Endothelial cell of umbilical vein (primary cell): ENCODE measurements at regions not wholly inside any gene's neighbourhood (a gene's known extent, or its start where the extent isn't known, plus 50 kb on each side); places are given as distances from the start of the nearest gene placed in this dataset.

ENCODE experiments used
- BruUV-seq: library from RNA; stranded (reverse); fragments of 400-500 nt; replicated peaks from 2 replicates; lab custom pipeline; 2021; lab: Mats Ljungman, UMichigan
- CTCF ChIA-PET: fragments of 300-600, 350-600 bp; sonication (Branson Sonifier 250); formaldehyde crosslinking; loops from one replicate; lab custom pipeline; 2021; ENCODE audit warnings: antibody characterized with exemption, inconsistent platforms; lab: Charles Lee
- POLR2A ChIA-PET: fragments of 300-600, 350-600 bp; sonication (Branson Sonifier 250); formaldehyde crosslinking; loops from one replicate; lab custom pipeline; 2021; ENCODE audit warnings: antibody characterized with exemption, inconsistent platforms; lab: Charles Lee
- DNase-seq: peaks from one replicate; pipeline ENCODE4 v3.0.0-alpha.2; 2011; ENCODE audit warnings: low read depth, low spot score
- FAIRE-seq: peaks from 2 replicates; lab custom pipeline; 2011; peaks lifted over from hg19 to GRCh38; lab: Jason Lieb, UNC
- H2AFZ ChIP-seq: 2 replicates; pipeline ENCODE4 v1.6.0; 2012; ENCODE audit warnings: low read depth, low read length, control low read depth, inconsistent platforms
- H3K27ac ChIP-seq: 2 replicates; pipeline ENCODE4 v1.5.1; 2011; ENCODE audit warnings: low read depth, mild to moderate bottlenecking, control low read depth, low read length, moderate library complexity; ENCODE audit not compliant: insufficient read depth
- H3K27me3 ChIP-seq, 2 experiments: 2 replicates each; pipeline versions ENCODE4 v1.6.0 to v1.6.1; 2011; ENCODE audit warnings: low read length in 2 of 2, mixed read lengths in 1 of 2; ENCODE audit not compliant: control insufficient read depth in 2 of 2, insufficient read depth in 2 of 2
- H3K36me3 ChIP-seq, 2 experiments: 2 replicates in 1 of 2; 3 replicates in 1 of 2; pipeline ENCODE4 v1.5.1; 2011; ENCODE audit warnings: low read length in 2 of 2, mild to moderate bottlenecking in 1 of 2, moderate library complexity in 1 of 2; ENCODE audit not compliant: control insufficient read depth in 2 of 2, insufficient read depth in 2 of 2; ENCODE audit errors: extremely low read depth in 1 of 2
- H3K4me1 ChIP-seq: 3 replicates; pipeline ENCODE4 v1.5.1; 2011; ENCODE audit warnings: mild to moderate bottlenecking, low read length; ENCODE audit not compliant: control insufficient read depth, insufficient read depth; ENCODE audit errors: extremely low read depth
- H3K4me2 ChIP-seq: 2 replicates; pipeline ENCODE4 v1.6.1; 2011; ENCODE audit warnings: low read length, control low read depth, mixed read lengths; ENCODE audit not compliant: insufficient read depth
- H3K4me3 ChIP-seq, 3 experiments: fragments of 200-600 bp in 1 of 3; sonication (generic), shearing (Covaris generic) in 1 of 3; replicated peaks in 1 of 3; 2 replicates each; pipeline ENCODE4 v1.5.1; 2011 to 2016; ENCODE audit warnings: control low read depth in 3 of 3, low read length in 3 of 3, mild to moderate bottlenecking in 2 of 3, inconsistent platforms in 1 of 3, low read depth in 1 of 3, moderate library complexity in 1 of 3; ENCODE audit not compliant: insufficient read depth in 1 of 3
- H3K79me2 ChIP-seq: 2 replicates; pipeline ENCODE4 v1.6.0; 2012; ENCODE audit warnings: low read length, inconsistent platforms; ENCODE audit not compliant: control insufficient read depth, insufficient read depth
- H3K9ac ChIP-seq: replicated peaks from 2 replicates; pipeline ENCODE3; 2011; ENCODE audit warnings: low read length, control low read depth; ENCODE audit not compliant: insufficient read depth; ENCODE audit errors: extremely low read depth
- H3K9me1 ChIP-seq: replicated peaks from 3 replicates; pipeline ENCODE4 v1.6.0; 2011; ENCODE audit warnings: mild to moderate bottlenecking, low read length; ENCODE audit not compliant: control insufficient read depth, insufficient read depth; ENCODE audit errors: extremely low read depth
- H3K9me3 ChIP-seq: replicated peaks from 2 replicates; pipeline ENCODE4 v1.5.1; 2012; ENCODE audit warnings: low read length, inconsistent platforms; ENCODE audit not compliant: control insufficient read depth, insufficient read depth
- H4K20me1 ChIP-seq: replicated peaks from 2 replicates; pipeline ENCODE3; 2011; ENCODE audit warnings: mild to moderate bottlenecking, low read length; ENCODE audit not compliant: control insufficient read depth, insufficient read depth; ENCODE audit errors: extremely low read depth
- CTCF ChIP-seq, 2 donors: IDR thresholded peaks; 1 replicate in 1 of 2; 2 replicates in 1 of 2; pipeline ENCODE4 v1.5.1; 2011; ENCODE audit warnings: low read length in 2 of 2, mild to moderate bottlenecking in 2 of 2, moderate library complexity in 2 of 2, control low read depth in 1 of 2, inconsistent platforms in 1 of 2, low read depth in 1 of 2; ENCODE audit not compliant: insufficient read depth in 1 of 2; ENCODE audit errors: extremely low read depth in 1 of 2
- EZH2 ChIP-seq: IDR thresholded peaks from 2 replicates; pipeline ENCODE4 v1.6.1; 2012; ENCODE audit warnings: borderline replicate concordance, low read depth, mild to moderate bottlenecking, moderate library complexity, low read length, inconsistent platforms; ENCODE audit not compliant: severe bottlenecking
- FOS ChIP-seq: IDR thresholded peaks from 2 replicates; pipeline ENCODE4 v1.6.1; 2011; ENCODE audit warnings: mild to moderate bottlenecking, low read length, moderate library complexity, borderline replicate concordance; ENCODE audit not compliant: insufficient read depth
- GATA2 ChIP-seq: IDR thresholded peaks from 2 replicates; pipeline ENCODE4 v1.7.0; 2011; ENCODE audit warnings: low read depth, mild to moderate bottlenecking, moderate library complexity, mixed read lengths, low read length; ENCODE audit not compliant: insufficient read length, insufficient read depth
- JUN ChIP-seq: IDR thresholded peaks from 2 replicates; pipeline ENCODE4 v1.6.1; 2011; ENCODE audit warnings: borderline replicate concordance, low read depth; ENCODE audit not compliant: insufficient read length, insufficient read depth
- MAX ChIP-seq: IDR thresholded peaks from 2 replicates; pipeline ENCODE4 v1.6.1; 2011; ENCODE audit not compliant: insufficient read depth, insufficient read length
- MYC ChIP-seq: IDR thresholded peaks from one replicate; pipeline ENCODE4 v1.6.1; 2011; ENCODE audit warnings: mild to moderate bottlenecking, low read depth, low read length
- POLR2A ChIP-seq: IDR thresholded peaks from 2 replicates; pipeline ENCODE4 v1.6.1; 2012; ENCODE audit warnings: low read depth, mild to moderate bottlenecking, control low read depth, low read length
- POLR2AphosphoS5 ChIP-seq: IDR thresholded peaks from 2 replicates; pipeline ENCODE4 v1.6.1; 2012; ENCODE audit warnings: low read depth, mild to moderate bottlenecking, control low read depth, low read length, moderate library complexity; ENCODE audit not compliant: insufficient read depth
- dilution Hi-C: fragments of 300-500 bp; cut with MboI; formaldehyde crosslinking; loops from one replicate; pipeline ENCODE4 v1.15.0; 2019; ENCODE audit warnings: low sequenced_read_pairs; ENCODE audit not compliant: extremely low pct_ligation_motif_present
- intact Hi-C: fragments of 100-400 bp; cut with micrococcal nuclease; formaldehyde crosslinking; loops from one replicate; pipeline ENCODE4 v1.10.0; 2022

GRCh38 chr7:32250471-32251260 is 180.5 kb upstream of the PDE1C start:
- CTCF ChIA-PET: no interaction called here
- dilution Hi-C loops: no loop called here

More at GRCh38 chr7:32250471-32251260, 180.5 kb upstream of the PDE1C start:
- Histone ChIP-seq H3K9ac (no peak overlapping the region), H3K9me3 (no peaks in the 10 kb centered on the region), H3K36me3 (no peaks in the 10 kb centered on the region), H3K27me3 (no peaks in the 10 kb centered on the region), H3K9me1 (no peaks in the 10 kb centered on the region), H3K4me1 (no peaks in the 10 kb centered on the region), H3K4me3 (no peak overlapping the region), H4K20me1 (no peaks in the 10 kb centered on the region), H3K4me2 (no peak overlapping the region), H3K27ac (no peak overlapping the region), H3K79me2 (no peaks in the 10 kb centered on the region), H2AFZ (no peak overlapping the region)
- DNase-seq: no peak
- BruUV-seq: no TSS peak
- no peak for TF ChIP-seq JUN
- TF ChIP-seq MYC: no peak
- no peak for TF ChIP-seq FOS
- no peak for TF ChIP-seq GATA2
- TF ChIP-seq MAX: no peak
- TF ChIP-seq EZH2: no peak
- TF ChIP-seq POLR2A: no peak
- TF ChIP-seq POLR2AphosphoS5: no peak
- TF ChIP-seq CTCF (IDR thresholded peaks at IDR 0.05; ENCODE audit: extremely low read depth in 1 of 2, insufficient read depth in 1 of 2, low read depth in 1 of 2, low read length in 2 of 2): no peak
- POLR2A ChIA-PET: no interaction called here
- intact Hi-C loops: no loop called here
- no peak for FAIRE-seq
